ENCODE measurements at regions not wholly inside any gene's neighbourhood (a gene's known extent, or its start where the extent isn't known, plus 50 kb on each side); places are given as distances from the start of the nearest gene placed in this dataset.

GRCh38 chr12:48281811-48282210, 68.9 kb downstream of the ZNF641 start (continued):
- TF ChIP-seq, protein P1, sequence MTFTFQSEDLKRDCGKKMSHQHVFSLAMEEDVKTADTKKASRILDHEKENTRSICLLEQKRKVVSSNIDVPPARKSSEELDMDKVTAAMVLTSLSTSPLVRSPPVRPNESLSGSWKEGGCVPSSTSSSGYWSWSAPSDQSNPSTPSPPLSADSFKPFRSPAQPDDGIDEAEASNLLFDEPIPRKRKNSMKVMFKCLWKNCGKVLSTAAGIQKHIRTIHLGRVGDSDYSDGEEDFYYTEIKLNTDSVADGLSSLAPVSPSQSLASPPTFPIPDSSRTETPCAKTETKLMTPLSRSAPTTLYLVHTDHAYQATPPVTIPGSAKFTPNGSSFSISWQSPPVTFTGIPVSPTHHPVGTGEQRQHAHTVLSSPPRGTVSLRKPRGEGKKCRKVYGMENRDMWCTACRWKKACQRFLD (tag by site-specific recombination; IDR thresholded peaks at IDR 0.05), result no peak
- TF ChIP-seq PRDM2 (tag by site-specific recombination; IDR thresholded peaks at IDR 0.05; ENCODE audit: borderline replicate concordance), result no peak
- no peak for TF ChIP-seq ZEB2 (tag by site-specific recombination; IDR thresholded peaks at IDR 0.05)
- TF ChIP-seq, protein P2, sequence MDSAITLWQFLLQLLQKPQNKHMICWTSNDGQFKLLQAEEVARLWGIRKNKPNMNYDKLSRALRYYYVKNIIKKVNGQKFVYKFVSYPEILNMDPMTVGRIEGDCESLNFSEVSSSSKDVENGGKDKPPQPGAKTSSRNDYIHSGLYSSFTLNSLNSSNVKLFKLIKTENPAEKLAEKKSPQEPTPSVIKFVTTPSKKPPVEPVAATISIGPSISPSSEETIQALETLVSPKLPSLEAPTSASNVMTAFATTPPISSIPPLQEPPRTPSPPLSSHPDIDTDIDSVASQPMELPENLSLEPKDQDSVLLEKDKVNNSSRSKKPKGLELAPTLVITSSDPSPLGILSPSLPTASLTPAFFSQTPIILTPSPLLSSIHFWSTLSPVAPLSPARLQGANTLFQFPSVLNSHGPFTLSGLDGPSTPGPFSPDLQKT (IDR thresholded peaks at IDR 0.05; ENCODE audit: borderline replicate concordance, low read depth, low read length), result no peak
- TF ChIP-seq ZNF341 (tag by site-specific recombination; IDR thresholded peaks at IDR 0.05; ENCODE audit: low read depth), result no peak
- no peak for TF ChIP-seq YY1 (tag by site-specific recombination; IDR thresholded peaks at IDR 0.05)
- TF ChIP-seq ZNF248 (tag by site-specific recombination; IDR thresholded peaks at IDR 0.05), result no peak
- no peak for TF ChIP-seq REPIN1 (tag by site-specific recombination; IDR thresholded peaks at IDR 0.05; ENCODE audit: low read depth)
- no peak for TF ChIP-seq OSR2 (tag by site-specific recombination; IDR thresholded peaks at IDR 0.05)

DNA sequence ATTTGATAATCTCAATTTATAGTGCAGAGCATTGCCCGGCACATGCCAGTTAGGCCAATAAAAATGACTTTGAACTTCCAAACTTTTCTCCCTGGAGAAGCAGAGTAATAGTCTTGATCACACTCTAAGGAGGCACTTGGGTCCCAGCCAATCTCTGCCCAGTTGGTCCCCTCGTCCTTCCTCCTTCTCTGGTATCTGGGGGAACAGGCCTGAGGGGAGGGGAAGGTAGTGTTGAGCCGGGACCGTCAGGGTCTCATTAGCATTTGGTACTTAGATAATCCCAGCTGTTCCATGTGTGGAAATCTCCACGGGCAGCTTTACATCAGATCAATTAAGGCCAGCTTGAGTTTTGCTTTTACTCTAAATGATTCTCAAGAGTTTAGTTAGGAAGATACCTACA, 70.1 kb downstream of the ZNF641 start:
- no peak overlapping the region for H3K27ac ChIP-seq (ENCODE audit: extremely low read depth, low read depth, low read length)
- no peaks in the 10 kb centered on the region for H3K9me3 ChIP-seq (ENCODE audit: control insufficient read depth, insufficient read depth, low read depth, low read length)
- H3K36me3 ChIP-seq (ENCODE audit: control insufficient read depth in 2 of 2, insufficient read depth in 1 of 2, low read length in 2 of 2), result no peaks in the 10 kb centered on the region
- POLR2A ChIA-PET, result no interaction called here
- H3K4me3 ChIP-seq (ENCODE audit: low read depth, low read length), result no peak overlapping the region
- TF ChIP-seq ZNF621 (tag by site-specific recombination; IDR thresholded peaks at IDR 0.05), result no peak
- TF ChIP-seq GLIS2 (tag by site-specific recombination; IDR thresholded peaks at IDR 0.05), result no peak
- TF ChIP-seq, protein P1 (tag by site-specific recombination; IDR thresholded peaks at IDR 0.05), result no peak
- H3K4me1 ChIP-seq (ENCODE audit: control insufficient read depth, insufficient read depth, low read length), result no peaks in the 10 kb centered on the region
- CTCF ChIA-PET, result no interaction called here

DNA sequence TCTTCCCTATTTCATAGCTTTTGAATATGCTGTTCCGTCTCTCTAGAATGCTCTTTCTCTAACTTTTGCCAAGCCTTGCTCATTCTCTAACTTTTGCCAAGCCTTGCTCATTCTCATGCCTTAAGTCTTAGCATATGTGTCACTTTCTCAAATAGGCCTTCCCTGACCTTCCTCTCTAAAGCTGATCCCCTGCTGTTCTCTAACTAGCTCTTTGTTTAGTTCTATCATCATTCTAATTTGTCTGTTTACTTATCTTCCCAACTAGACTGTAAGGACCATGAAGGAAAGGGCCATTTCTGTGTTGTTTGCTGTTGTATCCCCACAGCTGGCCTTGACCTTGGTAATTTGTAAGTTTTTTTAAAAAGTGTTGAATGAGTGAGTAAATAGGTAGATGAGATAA, 71.1 kb downstream of the ZNF641 start:
- ChIA-PET CTCF (interaction anchor here (0.6 kb wide), 1 partner anchor 48 kb away, joined by 3 read pairs; no protein-coding TSS in a partner anchor), POLR2A (no interaction called here)
- no peak overlapping the region for H3K27ac ChIP-seq (ENCODE audit: extremely low read depth, low read depth, low read length)
- H3K4me3 ChIP-seq (ENCODE audit: low read depth, low read length), result no peak overlapping the region
- TF ChIP-seq ZNF341 (tag by site-specific recombination; IDR thresholded peaks at IDR 0.05; ENCODE audit: low read depth) (no peak), OSR2 (tag by site-specific recombination; IDR thresholded peaks at IDR 0.05) (no peak), ZNF248 (tag by site-specific recombination; IDR thresholded peaks at IDR 0.05) (no peak)
- TF ChIP-seq, protein P3, sequence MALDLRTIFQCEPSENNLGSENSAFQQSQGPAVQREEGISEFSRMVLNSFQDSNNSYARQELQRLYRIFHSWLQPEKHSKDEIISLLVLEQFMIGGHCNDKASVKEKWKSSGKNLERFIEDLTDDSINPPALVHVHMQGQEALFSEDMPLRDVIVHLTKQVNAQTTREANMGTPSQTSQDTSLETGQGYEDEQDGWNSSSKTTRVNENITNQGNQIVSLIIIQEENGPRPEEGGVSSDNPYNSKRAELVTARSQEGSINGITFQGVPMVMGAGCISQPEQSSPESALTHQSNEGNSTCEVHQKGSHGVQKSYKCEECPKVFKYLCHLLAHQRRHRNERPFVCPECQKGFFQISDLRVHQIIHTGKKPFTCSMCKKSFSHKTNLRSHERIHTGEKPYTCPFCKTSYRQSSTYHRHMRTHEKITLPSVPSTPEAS (tag by site-specific recombination; IDR thresholded peaks at IDR 0.05), result no peak
- no peaks in the 10 kb centered on the region for H3K4me1 ChIP-seq (ENCODE audit: control insufficient read depth, insufficient read depth, low read length)
- no peaks in the 10 kb centered on the region for H3K36me3 ChIP-seq (ENCODE audit: control insufficient read depth in 2 of 2, insufficient read depth in 1 of 2, low read length in 2 of 2)
- H3K9me3 ChIP-seq (ENCODE audit: control insufficient read depth, insufficient read depth, low read depth, low read length), result no peaks in the 10 kb centered on the region

All from HEK293 (cell line).